Amniotic epithelial cell (primary cell): ENCODE measurements at regions not wholly inside any gene's neighbourhood (a gene's known extent, or its start where the extent isn't known, plus 50 kb on each side); places are given as distances from the start of the nearest gene placed in this dataset.

Source experiments
- DNase-seq: peaks from one replicate; pipeline ENCODE4 v3.0.0-alpha.2; 2010; ENCODE audit warnings: low read depth

GRCh38 chr16:6929868-6930267 is 402.8 kb upstream of the RBFOX1 start:
- DNase-seq = no peak

- DNase-seq = no peak
Observed at GRCh38 chr16:6926762-6927161, 405.9 kb upstream of the RBFOX1 start.

GRCh38 chr16:6926341-6926740 is 406.3 kb upstream of the RBFOX1 start:
- no peak for DNase-seq

GRCh38 chr16:6918646-6919045 is 414.0 kb upstream of the RBFOX1 start:
- DNase-seq = no peak

- no peak for DNase-seq
Observed at GRCh38 chr16:6916946-6917345, 415.7 kb upstream of the RBFOX1 start.

GRCh38 chr16:6913566-6913965 is 419.1 kb upstream of the RBFOX1 start:
- DNase-seq = no peak

GRCh38 chr16:6910301-6910700 is 422.3 kb upstream of the RBFOX1 start:
- DNase-seq = no peak

GRCh38 chr16:6905601-6906000 is 427.0 kb upstream of the RBFOX1 start:
- DNase-seq = no peak

GRCh38 chr16:6903671-6904070 is 429.0 kb upstream of the RBFOX1 start:
- DNase-seq = no peak

GRCh38 chr16:6898896-6899295 is 433.7 kb upstream of the RBFOX1 start:
- DNase-seq = no peak

- DNase-seq = no peak
Observed at GRCh38 chr16:6897876-6898485, 434.7 kb upstream of the RBFOX1 start.

- no peak for DNase-seq
Observed at GRCh38 chr16:6892966-6893365, 439.7 kb upstream of the RBFOX1 start.

GRCh38 chr16:6891496-6891895 is 441.1 kb upstream of the RBFOX1 start:
- DNase-seq = no peak

- DNase-seq = no peak
Observed at GRCh38 chr16:6888531-6888930, 444.1 kb upstream of the RBFOX1 start.

- DNase-seq = no peak
Observed at GRCh38 chr16:6884002-6884401, 448.6 kb upstream of the RBFOX1 start.

- DNase-seq = no peak
Observed at GRCh38 chr16:6880263-6880662, 452.4 kb upstream of the RBFOX1 start.

- no peak for DNase-seq
Observed at GRCh38 chr16:6864671-6865070, 468.0 kb upstream of the RBFOX1 start.

- DNase-seq = no peak
Observed at GRCh38 chr16:6864244-6864643, 468.4 kb upstream of the RBFOX1 start.

GRCh38 chr16:6863135-6863534 is 469.5 kb upstream of the RBFOX1 start:
- DNase-seq = no peak

- DNase-seq = no peak
Observed at GRCh38 chr16:6861815-6862477, 470.7 kb upstream of the RBFOX1 start.

GRCh38 chr16:6861135-6861814 is 471.4 kb upstream of the RBFOX1 start:
- DNase-seq = no peak

GRCh38 chr16:6857575-6857974 is 475.1 kb upstream of the RBFOX1 start:
- DNase-seq = no peak

- DNase-seq = no peak
Observed at GRCh38 chr16:6856578-6856977, 476.1 kb upstream of the RBFOX1 start.

GRCh38 chr16:6853565-6853964 is 479.1 kb upstream of the RBFOX1 start:
- no peak for DNase-seq
